Skeletal muscle satellite cell (primary cell): ENCODE measurements at regions not wholly inside any gene's neighbourhood (a gene's known extent, or its start where the extent isn't known, plus 50 kb on each side); places are given as distances from the start of the nearest gene placed in this dataset.

Source experiments
- H3K27me3 ChIP-seq: 2 replicates; pipeline ENCODE4 v1.7.0; 2013; ENCODE audit warnings: low read length; ENCODE audit not compliant: control insufficient read depth, insufficient read depth
- H3K36me3 ChIP-seq: 2 replicates; pipeline ENCODE4 v1.7.0; 2013; ENCODE audit warnings: mild to moderate bottlenecking, control low read depth, low read length; ENCODE audit not compliant: insufficient read depth
- H3K4me1 ChIP-seq: 2 replicates; pipeline ENCODE4 v1.7.0; 2013; ENCODE audit warnings: low read length; ENCODE audit not compliant: control insufficient read depth, insufficient read depth
- H3K4me2 ChIP-seq: 2 replicates; pipeline ENCODE4 v1.7.0; 2013; ENCODE audit warnings: mild to moderate bottlenecking, low read length
- H3K4me3 ChIP-seq: 2 replicates; pipeline ENCODE4 v1.7.0; 2013; ENCODE audit warnings: low read length
- H3K9ac ChIP-seq: 2 replicates; pipeline ENCODE4 v1.7.0; 2013; ENCODE audit warnings: mild to moderate bottlenecking, low read depth, low read length, moderate library complexity
- H3K9me3 ChIP-seq: replicated peaks from 2 replicates; pipeline ENCODE4 v1.7.0; 2013; ENCODE audit warnings: mild to moderate bottlenecking, control low read depth, low read length

DNA sequence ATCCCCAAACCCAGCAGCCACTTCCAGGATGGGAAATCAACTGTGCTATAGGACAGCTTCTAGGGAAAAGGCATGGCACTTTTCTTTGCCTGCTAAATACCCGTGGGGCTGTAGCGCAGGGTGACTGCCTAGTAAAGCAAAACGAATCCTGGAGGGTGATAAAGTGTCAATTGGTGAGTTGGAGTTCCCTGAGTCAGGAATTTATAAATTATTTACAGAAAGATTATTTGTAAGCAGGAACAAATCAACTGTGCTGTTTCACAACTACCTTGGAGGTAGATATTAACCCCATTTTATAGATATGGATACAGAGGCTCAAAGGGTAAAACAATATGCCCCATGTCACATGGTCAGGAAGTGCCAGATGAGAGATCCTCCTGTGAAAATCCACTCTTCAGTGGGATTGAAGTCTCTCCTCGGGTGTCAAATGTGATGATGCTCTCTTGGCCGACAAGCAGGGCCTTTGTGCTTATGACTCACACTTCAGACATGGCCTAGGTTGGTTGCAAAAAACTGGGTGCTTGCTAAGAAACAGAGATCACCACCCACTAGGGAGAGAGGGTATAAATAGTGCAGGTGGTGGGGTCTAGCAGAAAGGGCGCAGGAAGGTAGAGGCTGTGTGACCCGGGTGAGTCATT lies 383.2 kb upstream of the ZMIZ1 start:
- Histone ChIP-seq H3K9me3 (no peaks in the 10 kb centered on the region), H3K36me3 (no peaks in the 10 kb centered on the region), H3K4me1 (no peaks in the 10 kb centered on the region), H3K9ac (no peak overlapping the region), H3K4me3 (no peak overlapping the region), H3K27me3 (peaks cover 42% of the 10 kb centered on the region), H3K4me2 (no peak overlapping the region)

- Histone ChIP-seq H3K27me3 (peaks cover 45% of the 10 kb centered on the region), H3K4me2 (no peak overlapping the region), H3K4me3 (no peak overlapping the region), H3K4me1 (no peaks in the 10 kb centered on the region), H3K9me3 (no peaks in the 10 kb centered on the region), H3K36me3 (no peaks in the 10 kb centered on the region), H3K9ac (no peak overlapping the region)
Observed at GRCh38 chr10:78686444-78687060, 382.2 kb upstream of the ZMIZ1 start.

DNA sequence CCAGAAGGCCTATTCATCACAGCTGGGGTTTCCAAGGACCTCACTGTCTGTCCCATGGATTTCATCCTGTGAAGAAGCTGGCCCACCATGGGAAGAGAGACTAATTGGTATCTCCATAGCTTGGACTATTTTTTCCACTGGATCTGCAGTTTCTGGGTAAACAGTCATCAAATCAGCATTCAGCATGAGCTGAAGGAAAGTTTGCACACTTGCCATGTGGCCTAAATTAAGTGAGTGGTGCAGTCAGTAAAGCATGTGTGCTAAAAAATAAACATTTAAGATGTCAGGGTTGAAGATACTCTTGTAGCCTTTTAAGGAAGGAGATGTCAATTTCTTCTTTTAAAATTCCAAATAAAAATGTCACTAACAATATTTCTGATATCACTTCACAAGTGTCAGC lies 381.1 kb upstream of the ZMIZ1 start:
- no peaks in the 10 kb centered on the region for H3K36me3 ChIP-seq
- no peak overlapping the region for H3K4me3 ChIP-seq
- peaks cover 52% of the 10 kb centered on the region for H3K27me3 ChIP-seq
- H3K9me3 ChIP-seq, result no peaks in the 10 kb centered on the region
- H3K4me1 ChIP-seq, result no peaks in the 10 kb centered on the region
- no peak overlapping the region for H3K4me2 ChIP-seq
- no peak overlapping the region for H3K9ac ChIP-seq

GRCh38 chr10:78688230-78688900 lies 380.4 kb upstream of the ZMIZ1 start:
- Histone ChIP-seq H3K9ac (no peak overlapping the region), H3K9me3 (no peaks in the 10 kb centered on the region), H3K27me3 (peaks cover 57% of the 10 kb centered on the region), H3K36me3 (no peaks in the 10 kb centered on the region), H3K4me2 (no peak overlapping the region), H3K4me1 (no peaks in the 10 kb centered on the region), H3K4me3 (no peak overlapping the region)

GRCh38 chr10:78688901-78689583 lies 379.7 kb upstream of the ZMIZ1 start:
- Histone ChIP-seq H3K27me3 (peaks cover 64% of the 10 kb centered on the region), H3K9me3 (no peaks in the 10 kb centered on the region), H3K9ac (no peak overlapping the region), H3K36me3 (no peaks in the 10 kb centered on the region), H3K4me3 (no peak overlapping the region), H3K4me1 (no peaks in the 10 kb centered on the region), H3K4me2 (no peak overlapping the region)

DNA sequence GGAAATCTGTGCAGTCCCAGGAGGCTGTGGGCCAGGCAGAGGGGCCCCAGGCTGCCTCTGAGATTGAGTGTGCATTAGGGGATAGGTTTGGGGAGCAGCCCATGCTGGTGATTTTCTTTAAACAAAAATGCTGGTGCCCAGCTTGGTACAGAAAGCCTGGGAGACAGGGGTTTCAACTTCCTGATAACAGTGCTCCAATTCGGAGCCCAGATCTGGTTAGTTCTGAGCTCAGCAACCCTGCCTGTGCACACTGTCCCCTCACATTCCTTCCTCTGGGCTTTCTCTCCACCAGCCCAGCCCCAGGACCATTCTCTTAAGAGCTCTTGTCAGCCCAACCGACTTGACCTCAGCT lies 379.2 kb upstream of the ZMIZ1 start:
- no peak overlapping the region for H3K9ac ChIP-seq
- no peaks in the 10 kb centered on the region for H3K36me3 ChIP-seq
- H3K4me2 ChIP-seq, result no peak overlapping the region
- no peak overlapping the region for H3K4me3 ChIP-seq
- no peaks in the 10 kb centered on the region for H3K9me3 ChIP-seq
- H3K27me3 ChIP-seq, result peaks cover 60% of the 10 kb centered on the region
- H3K4me1 ChIP-seq, result no peaks in the 10 kb centered on the region

DNA sequence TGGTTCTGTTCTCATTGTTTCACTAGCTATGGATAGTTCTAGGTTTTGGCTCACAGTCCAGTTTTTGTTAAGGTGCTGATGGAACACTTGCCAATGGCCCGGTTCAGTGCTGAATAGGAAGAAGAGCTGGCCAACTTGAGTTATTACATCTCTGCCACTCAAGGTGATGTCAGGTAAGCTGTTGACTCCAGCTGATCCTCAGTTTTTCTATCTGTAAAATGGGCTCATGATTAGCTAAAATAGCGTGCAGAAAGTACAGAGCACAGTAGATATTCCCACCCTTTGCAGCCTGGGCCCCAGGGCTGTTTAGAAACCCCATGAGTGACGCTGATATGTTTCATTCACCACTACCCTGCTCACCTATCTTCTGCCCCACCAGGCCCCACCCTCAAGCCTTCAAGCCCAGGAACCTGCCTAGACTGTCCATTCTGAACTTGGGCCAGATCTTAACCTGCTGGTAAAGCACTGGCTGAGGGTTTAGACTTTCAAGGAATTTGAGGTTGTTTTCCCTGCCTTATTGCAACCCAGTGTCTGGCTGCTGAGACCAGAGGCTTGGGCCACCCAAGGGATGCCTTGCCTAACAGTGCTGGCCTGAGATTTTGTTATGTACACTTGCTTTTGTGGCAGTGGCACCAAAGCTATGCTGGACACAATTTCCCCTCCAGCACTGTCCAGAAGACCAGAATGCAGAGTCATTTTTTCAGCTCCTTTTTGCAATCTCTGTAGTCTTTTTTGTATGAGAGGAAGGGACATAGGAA lies 378.2 kb upstream of the ZMIZ1 start:
- Histone ChIP-seq H3K9me3 (no peaks in the 10 kb centered on the region), H3K27me3 (peaks cover 60% of the 10 kb centered on the region), H3K9ac (no peak overlapping the region), H3K4me1 (no peaks in the 10 kb centered on the region), H3K4me3 (no peak overlapping the region), H3K36me3 (no peaks in the 10 kb centered on the region), H3K4me2 (no peak overlapping the region)

- Histone ChIP-seq H3K9me3 (no peaks in the 10 kb centered on the region), H3K36me3 (no peaks in the 10 kb centered on the region), H3K4me1 (no peaks in the 10 kb centered on the region), H3K27me3 (peaks cover 64% of the 10 kb centered on the region), H3K9ac (no peak overlapping the region), H3K4me3 (no peak overlapping the region), H3K4me2 (no peak overlapping the region)
Observed at GRCh38 chr10:78691301-78692030, 377.3 kb upstream of the ZMIZ1 start.

DNA sequence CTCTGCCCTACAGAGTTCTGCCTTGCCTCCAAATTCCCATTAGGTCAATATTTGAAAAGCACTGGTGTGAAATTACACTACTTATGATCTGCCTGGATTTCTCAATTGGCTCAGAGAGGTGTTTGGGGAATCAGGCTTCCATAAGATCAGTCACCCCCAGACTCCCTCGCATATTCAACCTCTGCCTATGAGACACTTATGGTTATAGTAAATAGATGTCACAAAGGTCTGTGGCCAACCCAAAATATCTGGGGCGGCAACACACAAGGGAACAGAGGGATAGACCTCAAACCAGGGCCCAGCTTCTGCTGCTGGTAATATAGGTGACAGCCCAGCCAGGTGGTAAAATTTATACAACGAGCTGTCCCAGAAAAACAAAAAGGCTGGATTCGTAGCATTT lies 376.7 kb upstream of the ZMIZ1 start:
- no peaks in the 10 kb centered on the region for H3K36me3 ChIP-seq
- no peak overlapping the region for H3K4me2 ChIP-seq
- peaks cover 61% of the 10 kb centered on the region for H3K27me3 ChIP-seq
- no peaks in the 10 kb centered on the region for H3K4me1 ChIP-seq
- H3K9ac ChIP-seq, result no peak overlapping the region
- H3K4me3 ChIP-seq, result no peak overlapping the region
- no peaks in the 10 kb centered on the region for H3K9me3 ChIP-seq

GRCh38 chr10:78695846-78696245 lies 372.9 kb upstream of the ZMIZ1 start:
- Histone ChIP-seq H3K4me3 (no peak overlapping the region), H3K9me3 (no peaks in the 10 kb centered on the region), H3K9ac (no peak overlapping the region), H3K36me3 (no peaks in the 10 kb centered on the region), H3K4me1 (no peaks in the 10 kb centered on the region), H3K4me2 (no peak overlapping the region), H3K27me3 (peaks cover 50% of the 10 kb centered on the region)
